HUDEP-2 (cell line): ENCODE measurements at regions not wholly inside any gene's neighbourhood (a gene's known extent, or its start where the extent isn't known, plus 50 kb on each side); places are given as distances from the start of the nearest gene placed in this dataset.
"Not testable (repeated sequence)": the region's sequence is repeated elsewhere in the genome, so short reads cannot be mapped to it uniquely, and the experiment has no call there.

ENCODE experiments used
- DNase-seq, 76 experiments: peaks; one replicate each; lab custom pipeline; 2025; ENCODE audit not compliant: unreplicated experiment in 76 of 76; lab: John Stamatoyannopoulos, UW

DNA sequence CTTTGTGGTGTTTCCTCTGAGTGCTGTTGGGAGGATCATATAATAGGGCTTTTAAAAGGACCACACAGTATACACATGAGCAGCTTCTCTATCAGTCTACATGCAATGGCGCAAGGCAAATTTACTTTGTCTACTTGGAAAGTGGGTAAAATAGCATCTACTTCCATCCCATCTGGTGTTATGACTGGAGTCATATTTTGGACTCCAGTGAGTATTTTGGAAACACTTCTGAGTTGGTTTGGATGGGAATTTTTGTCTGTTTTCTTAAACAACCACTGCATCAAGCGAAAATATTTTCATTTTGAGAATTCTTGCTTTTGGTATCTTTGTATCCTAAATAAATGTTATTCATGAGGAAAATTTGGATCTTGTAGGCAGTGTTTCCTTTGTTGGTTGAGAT is 220.8 kb downstream of the NMUR2 start:
- no peak for DNase-seq

DNA sequence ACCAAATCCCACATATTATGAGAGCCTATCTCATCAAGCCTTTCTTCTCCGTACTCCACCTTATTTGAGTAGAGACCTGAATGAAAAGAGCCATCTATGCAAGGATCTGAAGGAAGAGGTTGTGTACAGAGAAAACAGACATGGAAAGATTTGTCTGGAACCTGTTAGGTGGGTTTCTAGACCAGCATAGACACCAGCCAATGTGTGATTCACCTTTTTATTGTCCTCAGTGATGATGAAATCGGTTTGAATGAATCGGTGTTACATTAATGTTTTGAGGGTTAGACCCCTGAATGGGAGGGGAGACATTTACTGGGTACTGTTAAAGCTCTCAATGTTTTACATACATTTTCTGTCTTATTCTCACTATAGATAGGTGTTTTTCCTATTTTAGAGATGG is 223.6 kb downstream of the NMUR2 start:
- no peak for DNase-seq

DNA sequence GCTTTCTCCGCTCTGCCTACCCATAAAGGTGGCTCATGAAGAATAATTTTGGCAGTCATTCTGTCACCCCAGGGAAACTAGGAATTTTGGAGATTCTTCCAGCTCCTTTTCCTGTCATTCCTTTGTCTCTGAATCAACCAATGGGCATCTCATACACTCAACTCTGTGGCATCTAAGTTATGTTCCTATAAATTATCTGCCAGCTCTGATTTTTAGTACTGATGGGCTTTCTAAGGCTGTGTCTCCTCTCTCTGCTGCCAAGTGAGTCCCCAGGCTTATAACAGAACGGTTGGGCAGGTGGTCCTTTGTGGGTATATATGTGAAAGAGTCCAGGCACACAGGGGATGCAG is 226.8 kb downstream of the NMUR2 start:
- DNase-seq = no peak

DNA sequence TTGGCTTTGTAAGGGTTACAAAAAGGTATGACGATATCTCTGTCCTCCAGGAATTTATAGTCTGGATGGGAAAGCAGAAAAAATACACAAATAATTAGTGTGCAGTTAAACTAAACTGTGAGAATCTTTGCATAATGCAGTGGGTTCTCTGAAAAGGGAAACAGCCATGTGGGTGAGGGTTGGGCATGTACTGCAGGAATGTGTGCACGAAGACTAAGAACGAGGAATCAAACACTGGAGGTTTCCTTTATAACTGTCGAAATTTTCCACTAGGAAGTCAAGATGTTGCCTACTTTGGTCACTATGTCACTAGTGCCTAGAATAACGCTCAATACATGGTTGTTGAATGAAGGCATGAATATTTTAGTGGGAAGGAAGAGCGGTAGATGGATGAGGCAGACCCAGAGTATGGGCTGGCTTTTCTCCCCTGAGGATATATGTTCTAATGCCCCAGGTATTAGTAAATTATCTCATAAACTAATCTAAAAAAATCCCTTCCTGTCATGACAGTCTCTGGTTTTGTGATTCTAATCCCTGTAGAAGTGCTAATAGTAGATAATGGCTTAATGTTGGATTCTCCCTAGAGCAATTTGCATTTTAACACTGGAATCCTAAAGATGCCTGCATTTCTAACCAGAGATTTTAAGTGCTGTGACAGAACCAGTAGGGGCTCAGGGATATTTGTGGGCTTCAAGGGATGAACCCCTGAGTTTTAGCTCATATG is 227.3 kb downstream of the NMUR2 start:
- DNase-seq = no peak

- DNase-seq = no peak
Measured at GRCh38 chr5:152171888-152172287, 233.2 kb downstream of the NMUR2 start.

GRCh38 chr5:152170350-152170749 is 234.7 kb downstream of the NMUR2 start:
- DNase-seq = peak in 1 of 76 experiments; percentile 1

- no peak for DNase-seq
Measured at GRCh38 chr5:152164860-152165259, 240.2 kb upstream of the GLRA1 start.

DNA sequence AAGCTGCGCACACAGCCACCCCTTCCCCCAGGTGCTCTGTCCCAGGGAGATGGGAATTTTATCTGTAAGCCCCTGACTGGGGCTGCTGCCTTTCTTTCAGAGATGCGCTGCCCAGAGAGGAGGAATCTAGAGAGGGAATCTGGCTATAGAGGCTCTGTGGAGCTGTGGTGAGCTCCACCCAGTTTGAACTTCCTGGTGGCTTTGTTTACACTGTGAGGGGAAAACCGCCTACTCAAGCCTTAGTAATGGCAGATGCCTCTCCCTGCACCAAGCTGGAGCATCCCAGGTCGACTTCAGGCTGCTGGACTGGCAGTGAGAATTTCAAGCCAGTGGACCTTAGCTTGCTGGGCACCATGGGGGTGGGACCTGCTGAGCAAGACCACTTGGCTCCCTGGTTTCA is 235.2 kb upstream of the GLRA1 start:
- DNase-seq = not testable (repeated sequence)

DNA sequence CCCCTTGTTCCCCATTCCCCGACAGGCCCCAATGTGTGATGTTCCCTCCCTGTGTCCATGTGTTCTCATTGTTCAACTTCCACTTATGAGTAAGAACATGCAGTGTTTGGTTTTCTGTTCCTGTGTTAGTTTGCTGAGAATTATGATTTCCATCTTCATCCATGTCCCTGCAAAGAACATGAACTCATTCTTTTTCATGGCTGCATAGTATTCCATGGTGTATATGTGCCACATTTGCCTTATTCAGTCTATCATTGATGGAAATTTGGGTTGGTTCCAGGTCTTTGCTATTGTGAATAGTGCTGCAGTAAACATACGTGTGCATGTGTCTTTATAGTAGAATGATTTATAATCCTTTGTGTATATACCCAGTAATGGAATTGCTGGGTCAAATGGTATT is 229.8 kb upstream of the GLRA1 start:
- DNase-seq = not testable (repeated sequence)

- DNase-seq = no peak
Measured at GRCh38 chr5:152151940-152152339, 227.3 kb upstream of the GLRA1 start.

- DNase-seq = no peak
Measured at GRCh38 chr5:152151113-152151512, 226.5 kb upstream of the GLRA1 start.

DNA sequence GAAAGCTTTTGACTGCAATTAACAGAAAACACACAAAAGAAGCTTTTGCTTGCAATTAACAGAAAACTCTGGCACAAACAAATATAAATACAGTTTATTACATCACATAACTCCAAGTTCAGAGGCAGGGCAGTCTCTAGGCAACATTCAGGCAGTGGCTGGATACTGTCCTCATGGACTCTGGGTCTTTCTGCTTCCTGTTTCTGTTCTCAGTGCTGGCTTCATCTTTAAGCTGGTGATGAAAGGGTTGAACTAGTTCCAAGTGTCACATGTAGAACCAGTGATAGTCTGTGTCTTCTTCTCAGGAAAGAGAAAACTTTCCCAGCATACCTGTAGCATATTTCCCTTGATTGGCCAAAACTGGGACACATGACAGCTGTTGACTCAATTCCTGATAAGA is 222.6 kb upstream of the GLRA1 start:
- no peak for DNase-seq

DNA sequence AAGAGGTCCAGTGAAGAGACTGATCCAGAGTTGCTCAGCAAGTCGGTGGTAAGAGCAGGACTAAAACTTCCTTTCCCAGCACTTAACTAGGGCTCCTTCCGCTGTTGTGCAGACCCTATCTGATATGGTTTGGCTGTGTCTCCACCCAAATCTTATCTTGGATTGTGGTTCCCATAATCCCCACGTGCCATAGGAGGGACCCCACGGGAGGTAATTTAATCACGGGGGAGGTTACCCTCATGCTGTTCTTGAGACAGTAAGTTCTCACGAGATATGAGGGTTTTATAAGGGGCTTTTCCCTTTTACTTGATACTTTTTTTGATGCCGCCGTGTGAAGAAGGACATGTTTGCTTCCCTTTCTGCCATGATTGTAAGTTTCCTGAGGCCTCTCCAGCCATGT is 221.9 kb upstream of the GLRA1 start:
- peak in 1 of 76 experiments; percentile 4 for DNase-seq

DNA sequence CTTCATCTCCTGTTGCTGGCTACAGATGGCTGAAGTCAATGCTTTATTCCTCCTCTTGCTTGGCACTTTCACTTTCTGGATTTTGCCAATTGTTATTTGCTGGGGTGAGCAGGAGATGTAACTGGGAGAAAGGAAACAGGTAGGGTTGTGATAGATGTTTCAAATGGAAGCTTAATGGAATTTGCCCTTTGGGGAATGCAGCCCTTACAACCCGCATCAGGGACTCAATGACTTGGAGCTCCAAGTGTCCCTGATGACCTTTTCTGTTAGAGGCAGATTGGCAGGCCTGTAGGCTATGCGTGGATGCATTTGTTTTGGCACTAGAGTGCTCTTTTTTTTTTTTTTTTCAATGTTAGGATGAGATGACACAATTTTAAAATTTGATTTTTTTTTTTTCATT is 219.9 kb upstream of the GLRA1 start:
- DNase-seq = no peak

GRCh38 chr5:152144030-152144429 is 219.4 kb upstream of the GLRA1 start:
- no peak for DNase-seq

GRCh38 chr5:152142840-152143469 is 218.3 kb upstream of the GLRA1 start:
- peak in 46 of 76 experiments; percentile 0 to 70 (median 18) for DNase-seq

- DNase-seq = no peak
Measured at GRCh38 chr5:152140347-152140746, 215.7 kb upstream of the GLRA1 start.

- no peak for DNase-seq
Measured at GRCh38 chr5:152137063-152137462, 212.4 kb upstream of the GLRA1 start.

DNA sequence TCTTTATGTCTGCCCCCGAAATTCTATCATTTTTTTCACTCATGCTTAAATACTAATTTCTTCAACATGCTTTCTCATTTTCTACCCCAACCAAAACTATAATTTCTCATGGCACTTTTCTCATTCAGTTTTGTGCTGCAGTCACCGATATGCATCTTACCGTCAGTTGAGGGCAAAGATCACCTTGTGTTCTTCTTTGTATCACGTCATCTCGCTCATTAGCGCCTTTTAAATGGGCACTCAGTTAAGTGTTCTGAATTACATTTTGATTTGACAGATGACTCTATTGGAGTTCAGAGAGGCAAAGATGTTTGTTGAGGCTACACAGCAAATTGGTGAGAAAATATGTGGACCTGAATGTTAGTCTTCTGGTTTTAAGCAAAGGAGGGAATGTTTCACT is 211.7 kb upstream of the GLRA1 start:
- no peak for DNase-seq

DNA sequence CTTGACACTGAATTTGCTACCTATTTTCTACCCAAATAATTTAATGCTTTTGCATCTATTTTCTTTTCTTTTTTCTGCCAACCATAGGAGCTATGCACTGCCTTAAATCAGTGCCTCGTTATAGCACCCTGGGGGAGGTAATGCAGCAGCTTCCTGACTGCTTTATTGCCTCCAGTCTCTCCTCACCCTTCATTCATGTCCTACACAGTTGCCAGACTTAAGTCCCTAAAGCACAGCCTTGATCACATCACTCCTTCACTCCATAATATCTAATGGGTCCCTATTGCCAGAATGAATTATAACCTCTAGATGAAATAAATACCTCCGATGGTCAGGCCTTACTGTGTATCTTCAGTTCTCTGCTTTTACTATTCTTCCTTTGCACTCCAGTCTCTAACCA is 211.2 kb upstream of the GLRA1 start:
- DNase-seq = no peak

DNA sequence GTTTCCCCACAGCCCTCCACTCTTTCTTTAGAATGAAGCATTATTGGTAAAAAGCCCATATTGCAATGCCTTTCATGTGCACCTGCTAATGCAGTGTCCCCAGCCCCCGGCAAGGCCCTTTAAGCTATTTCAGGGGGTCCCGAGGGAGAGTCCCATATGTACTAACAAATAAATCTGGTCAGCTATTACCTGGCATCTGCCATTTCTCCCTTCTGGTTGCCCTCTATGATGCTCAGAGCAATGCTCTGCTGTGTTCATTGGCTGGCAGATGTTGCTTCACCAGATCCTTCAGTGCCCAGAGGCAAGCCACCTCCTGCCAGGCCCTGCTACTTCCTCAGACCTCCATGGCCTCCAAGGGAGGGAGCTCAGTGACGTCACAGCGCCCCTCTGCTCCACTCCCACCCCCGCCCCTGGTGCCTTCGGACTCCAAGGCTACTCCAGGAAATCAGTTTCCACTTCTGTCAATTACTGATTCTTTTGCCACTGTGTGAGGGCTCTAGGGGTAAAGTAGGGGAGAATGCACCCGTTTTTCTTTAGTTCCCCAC is 201.1 kb upstream of the GLRA1 start:
- no peak for DNase-seq

- peak in 1 of 76 experiments; percentile 0 for DNase-seq
Measured at GRCh38 chr5:152124409-152125041, 199.9 kb upstream of the GLRA1 start.
